HG03097 (cell line): ENCODE measurements at regions not wholly inside any gene's neighbourhood (a gene's known extent, or its start where the extent isn't known, plus 50 kb on each side); places are given as distances from the start of the nearest gene placed in this dataset.

ENCODE experiments used
- ATAC-seq: cut with Tn5 transposase; IDR thresholded peaks from one replicate; pipeline ENCODE4 v1.9.1; 2021; ENCODE audit not compliant: unreplicated experiment, low FRiP score

DNA sequence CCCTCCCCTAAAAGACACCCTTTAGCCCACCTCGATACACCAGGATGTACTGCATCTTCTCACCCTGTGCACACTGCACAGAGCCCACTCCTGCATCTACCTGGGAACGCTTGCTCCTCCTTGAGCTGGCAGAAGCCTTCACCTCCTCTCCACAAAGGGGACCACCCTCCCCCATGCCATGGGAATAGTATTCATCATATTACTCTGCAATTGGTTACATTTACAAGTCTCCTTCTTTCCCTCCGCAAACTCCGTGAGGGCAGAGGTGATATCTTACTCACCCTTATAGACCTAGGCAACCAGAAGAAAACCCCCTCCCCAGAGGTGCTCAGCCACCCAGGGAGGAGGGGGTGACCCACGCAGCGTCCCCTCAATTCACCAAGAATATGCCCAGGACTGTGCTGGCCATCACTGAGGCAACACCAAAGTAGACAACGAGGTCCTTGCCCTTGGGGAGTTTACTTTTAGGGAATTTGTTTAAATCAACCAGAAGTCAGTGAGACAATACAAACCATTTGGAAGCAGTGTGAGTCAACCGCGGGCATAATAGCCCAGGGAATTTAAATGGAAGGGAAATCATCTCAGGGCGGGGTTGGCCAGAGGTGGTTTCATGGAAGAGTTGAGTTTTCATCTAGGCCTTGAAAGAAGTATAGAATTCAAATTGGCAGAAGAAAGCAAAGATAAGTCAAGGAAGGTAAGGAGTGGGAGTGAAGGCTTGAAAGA lies 214.5 kb downstream of the BARX2 start:
- no peak for ATAC-seq

DNA sequence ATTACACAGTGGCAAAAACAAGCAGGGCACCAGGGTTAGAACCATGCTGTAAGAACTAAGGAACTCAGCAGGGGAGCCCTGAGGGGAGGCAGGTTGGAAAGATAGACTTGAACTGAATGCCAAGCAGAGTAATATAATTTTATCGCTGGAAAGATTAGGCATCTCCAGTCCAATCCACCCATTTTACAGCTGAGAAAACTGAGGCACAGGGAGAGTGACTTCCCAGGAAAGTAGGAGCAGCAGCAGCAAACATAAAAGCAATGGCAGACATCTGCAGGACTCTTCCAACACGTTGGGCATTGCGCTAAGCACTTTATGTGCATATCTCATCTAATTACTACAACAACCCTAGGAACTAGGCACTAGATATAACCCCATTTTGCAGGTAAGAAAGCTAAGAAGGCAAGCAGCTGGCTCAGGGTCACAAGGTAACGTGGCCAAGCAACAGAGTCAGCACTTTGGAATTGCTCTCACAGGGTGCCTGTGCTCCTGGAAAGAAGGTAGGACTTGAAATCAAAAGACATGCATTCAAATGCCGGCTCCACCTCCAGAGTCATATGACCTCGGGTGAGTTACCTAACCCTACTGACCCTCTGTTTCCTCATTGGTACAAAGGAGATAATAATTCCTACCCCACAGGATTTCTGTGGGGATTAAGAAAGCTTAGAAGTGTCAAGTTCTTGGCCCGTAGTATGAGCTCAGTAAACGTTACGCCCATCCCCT lies 215.3 kb downstream of the BARX2 start:
- ATAC-seq, result no peak

DNA sequence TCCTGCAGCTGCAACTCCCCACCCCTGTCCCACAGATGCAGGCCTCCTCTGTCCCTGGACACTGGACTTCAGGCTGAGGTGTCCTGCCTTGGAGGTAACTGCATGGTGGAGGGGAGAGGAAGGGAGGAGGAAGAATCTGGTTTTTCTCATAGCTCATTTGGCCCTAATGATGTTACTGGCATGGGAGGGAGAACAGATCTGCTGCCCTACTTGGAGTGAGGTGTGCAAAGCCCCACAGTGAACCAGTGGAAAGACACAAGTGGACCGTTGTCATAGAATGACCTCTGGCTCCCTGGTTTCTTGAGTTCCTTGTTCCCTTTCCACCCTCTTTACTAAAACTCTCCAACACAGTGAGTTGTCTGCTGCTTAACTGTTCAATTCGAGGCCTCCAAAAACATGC lies 215.9 kb downstream of the BARX2 start:
- no peak for ATAC-seq

DNA sequence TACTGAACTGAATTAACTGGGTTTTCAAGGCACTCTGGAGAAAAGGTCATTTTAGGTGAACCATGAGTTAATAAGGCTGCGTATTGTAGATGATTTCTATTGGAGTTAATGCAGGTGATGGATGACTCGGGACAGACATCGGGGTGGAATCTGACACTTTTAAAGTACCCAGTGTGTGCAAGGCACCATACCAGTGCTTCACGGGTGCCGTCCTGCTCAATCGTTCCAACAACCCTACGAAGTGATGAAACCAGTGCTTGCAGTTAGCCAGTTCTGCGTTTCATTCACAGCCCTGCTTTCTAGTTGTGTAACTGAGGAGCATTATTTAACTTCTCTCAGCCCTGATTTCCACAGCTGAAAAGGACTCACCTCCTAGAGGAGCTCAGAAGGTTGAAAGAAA lies 216.5 kb downstream of the BARX2 start:
- no peak for ATAC-seq

DNA sequence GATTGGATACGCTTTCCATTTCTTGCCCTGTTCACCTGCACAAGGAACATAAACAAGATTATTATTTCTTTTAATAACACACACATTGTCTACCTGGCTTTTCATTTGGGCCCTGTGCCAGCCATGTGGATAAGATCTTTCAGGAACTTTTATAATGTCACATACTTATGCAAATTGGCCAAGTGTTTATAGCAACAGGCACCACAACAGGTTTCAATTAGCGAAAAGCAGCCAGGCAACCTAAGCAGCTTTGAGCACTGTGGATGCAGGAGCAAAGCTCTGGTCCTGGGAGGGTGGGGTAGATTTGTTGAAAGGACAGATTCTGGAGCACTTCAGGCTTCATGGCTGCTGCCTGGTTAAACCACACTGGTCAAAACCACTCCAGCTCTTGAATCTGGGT lies 217.4 kb downstream of the BARX2 start:
- no peak for ATAC-seq

DNA sequence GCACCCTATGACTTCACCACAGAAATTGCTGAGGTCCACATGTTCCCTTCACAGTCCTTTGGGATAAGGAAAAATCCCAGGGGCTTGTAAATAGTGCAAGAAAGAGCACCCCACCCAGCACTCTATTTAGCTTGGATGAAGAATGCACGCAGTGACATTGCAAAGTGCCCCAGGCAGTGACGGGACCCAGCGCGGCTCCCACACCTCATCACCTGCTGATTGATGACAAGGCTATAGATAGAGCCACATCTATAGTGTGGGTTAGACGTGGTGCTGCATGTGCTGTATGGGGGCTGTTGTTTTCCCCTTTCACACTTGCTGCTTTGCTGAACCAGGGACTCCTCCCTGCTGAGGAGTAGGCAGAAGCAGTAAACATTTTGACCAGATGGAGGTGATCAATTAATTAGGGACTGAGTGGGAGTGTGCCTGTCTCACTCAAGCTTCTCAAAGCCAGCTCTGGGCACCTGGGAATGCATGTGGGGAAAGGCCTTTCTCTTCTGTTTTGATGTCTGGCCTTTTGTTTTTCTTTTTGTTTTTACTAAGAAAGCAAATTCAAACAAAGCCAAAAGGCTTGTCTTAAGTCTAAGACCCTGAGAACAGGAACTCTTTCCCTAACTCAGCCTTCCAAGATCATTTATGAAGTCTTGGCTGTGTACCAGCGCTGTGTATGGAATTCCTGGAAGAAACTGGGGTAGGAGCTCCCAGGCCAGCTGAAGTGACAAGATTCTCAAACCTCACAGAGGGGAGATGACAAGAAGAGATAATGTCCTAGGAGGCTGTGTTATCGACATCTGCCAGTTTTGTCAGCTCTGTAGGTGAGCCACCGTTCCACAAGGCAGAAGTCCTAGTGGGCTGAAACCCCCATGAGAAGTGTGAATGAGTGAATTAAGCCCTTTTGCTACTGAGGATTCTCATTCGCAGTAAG lies 219.7 kb downstream of the BARX2 start:
- ATAC-seq, result no peak

DNA sequence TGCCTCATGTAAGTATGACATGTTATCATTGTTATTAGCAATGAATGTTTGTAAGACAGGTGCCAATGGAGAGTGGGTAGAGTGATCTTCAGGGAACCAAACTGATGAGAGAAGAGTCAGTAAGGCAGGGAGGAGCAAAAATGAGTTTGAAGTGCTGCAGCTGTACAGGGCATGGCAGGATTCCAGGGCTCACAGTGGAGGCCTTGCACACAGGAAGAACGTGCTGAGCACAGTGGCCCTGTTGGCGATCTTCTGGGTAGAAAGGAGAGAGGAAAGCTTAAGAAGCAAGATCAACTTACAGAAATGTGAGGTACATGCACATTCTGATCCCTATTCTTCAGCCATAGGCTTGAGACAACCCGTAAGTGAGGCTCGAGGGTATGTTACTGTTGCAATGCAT lies 219.3 kb upstream of the TMEM45B start:
- ATAC-seq, result no peak

DNA sequence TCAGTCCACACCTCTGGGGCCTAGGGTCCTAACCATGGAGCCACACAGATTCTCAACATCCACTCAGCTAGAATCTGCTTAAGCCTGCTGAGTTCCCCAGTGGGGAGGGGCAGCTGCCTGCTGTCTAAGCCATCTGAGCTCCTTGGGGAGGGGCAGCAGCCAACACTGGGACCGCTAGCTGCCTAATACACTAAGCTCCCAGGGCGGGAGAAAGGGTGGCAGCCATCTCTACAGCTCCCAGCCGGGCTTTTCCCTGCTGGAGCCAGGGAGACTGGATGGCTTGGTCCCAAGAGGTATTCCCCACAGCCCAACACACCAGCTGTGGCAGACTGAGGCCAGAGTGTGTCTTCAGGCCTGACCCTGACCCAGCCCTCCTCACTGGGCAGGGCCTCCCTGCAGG lies 217.3 kb upstream of the TMEM45B start:
- ATAC-seq, result no peak

DNA sequence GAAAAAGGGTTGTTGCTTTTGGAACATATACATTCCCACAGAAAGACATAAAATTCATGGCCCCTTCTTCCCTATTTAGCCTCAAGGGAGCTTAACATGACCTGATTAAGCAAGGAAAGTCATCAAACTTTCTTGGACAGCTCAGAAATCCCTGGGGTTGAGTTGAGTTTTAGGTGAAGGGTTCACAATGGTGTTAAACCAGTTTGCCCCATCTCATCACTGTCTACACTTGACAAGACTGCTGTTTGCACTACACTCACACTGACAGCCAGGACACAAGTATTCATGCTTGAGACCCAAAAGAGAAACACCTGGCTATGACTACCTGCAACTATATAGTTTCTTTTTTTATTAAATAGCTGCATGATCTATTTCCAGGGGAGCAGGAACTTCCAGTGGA lies 209.8 kb upstream of the TMEM45B start:
- no peak for ATAC-seq

DNA sequence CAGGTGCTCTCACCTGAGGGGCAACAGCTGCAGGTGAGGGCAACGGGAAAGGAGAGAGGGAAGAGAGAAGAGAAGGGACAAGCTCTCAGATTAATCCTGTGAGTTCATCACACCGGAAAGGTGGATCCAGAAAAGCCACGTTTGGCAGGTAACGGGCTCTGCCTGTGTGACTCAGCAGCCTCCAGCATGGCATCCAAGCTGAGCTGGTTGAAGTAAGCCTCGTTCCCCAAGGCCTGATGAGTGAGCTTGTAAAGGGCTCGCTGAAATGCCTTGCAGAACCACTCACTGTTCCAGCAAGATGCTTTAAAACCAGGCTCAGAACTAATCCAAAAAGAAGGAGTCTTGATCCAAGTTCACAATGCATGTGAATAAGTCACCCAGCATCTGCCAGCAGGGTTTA lies 206.9 kb upstream of the TMEM45B start:
- no peak for ATAC-seq

DNA sequence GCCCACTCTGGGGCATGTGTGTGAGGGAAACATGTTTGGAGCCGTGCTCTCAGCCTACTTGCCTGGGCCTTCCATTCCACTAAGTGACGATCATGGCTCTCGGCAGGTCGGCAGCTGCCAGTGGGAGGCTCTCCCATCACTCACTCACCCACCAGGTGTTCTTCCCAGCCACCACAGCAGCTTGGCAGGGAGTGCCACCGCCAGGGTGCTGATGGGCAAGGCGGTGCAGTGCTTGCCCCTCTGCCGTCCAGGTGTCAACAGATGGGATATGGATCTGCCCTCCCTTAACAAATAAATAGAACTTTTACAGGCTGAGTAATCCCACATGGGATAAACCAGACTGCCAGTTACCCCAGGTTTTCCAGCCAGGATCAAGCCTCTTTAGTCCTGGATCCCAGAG lies 205.5 kb upstream of the TMEM45B start:
- ATAC-seq, result no peak

DNA sequence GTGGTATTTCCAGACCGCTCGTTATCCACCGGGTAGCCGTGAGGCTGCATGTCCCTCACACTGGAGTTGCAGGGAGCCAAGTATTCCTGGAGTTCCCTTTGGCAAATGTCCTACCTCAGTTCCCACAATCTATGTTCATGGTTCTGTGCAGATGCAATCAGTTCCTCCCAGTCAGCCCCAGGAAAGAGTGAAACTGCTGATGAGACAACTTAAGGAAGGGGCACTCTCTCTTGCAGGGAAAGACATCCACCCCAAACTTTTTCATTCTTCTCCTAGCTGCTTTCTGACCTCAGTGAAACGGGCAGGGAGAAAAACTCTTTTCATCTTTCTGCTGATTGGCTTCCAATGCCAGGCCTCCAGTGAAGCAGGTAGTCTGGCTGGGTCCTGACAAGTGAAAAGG lies 205.1 kb upstream of the TMEM45B start:
- ATAC-seq, result no peak

DNA sequence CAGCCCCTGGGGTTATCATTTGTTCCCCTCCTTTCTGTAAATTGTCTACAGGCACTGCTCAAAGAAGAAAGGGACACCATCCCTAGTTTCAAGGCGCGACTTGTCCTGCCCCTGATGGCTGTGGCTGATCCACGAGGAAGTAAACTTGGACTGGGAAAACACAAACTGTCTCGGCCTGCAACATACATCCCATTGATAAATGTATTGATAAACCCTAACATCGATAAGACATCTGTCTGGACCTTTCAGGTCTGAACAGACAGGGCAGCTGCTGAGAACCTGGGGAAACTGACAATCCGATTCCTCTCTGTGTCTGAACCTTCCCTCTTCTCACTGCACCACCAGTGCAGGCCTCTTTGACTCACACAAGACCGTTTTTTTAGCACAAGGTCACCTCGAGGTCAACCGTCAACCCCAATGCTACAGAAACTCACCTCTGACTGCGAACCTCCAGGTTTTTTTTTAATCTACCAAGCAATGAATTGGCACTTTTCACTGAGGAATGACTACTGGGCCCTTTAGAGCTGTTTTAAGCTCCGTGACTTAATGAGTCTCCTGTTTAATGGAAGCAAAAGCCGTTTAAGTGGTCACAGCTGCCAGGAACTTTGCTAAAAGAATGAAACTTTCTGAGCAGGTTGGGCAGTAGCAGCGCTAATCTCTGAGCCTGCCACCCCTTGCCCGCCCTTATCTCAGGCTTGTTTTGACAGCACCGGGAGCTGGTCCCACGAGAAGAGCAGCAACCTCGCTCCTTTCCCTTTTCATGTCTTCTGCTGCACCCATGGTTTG lies 203.8 kb upstream of the TMEM45B start:
- no peak for ATAC-seq

DNA sequence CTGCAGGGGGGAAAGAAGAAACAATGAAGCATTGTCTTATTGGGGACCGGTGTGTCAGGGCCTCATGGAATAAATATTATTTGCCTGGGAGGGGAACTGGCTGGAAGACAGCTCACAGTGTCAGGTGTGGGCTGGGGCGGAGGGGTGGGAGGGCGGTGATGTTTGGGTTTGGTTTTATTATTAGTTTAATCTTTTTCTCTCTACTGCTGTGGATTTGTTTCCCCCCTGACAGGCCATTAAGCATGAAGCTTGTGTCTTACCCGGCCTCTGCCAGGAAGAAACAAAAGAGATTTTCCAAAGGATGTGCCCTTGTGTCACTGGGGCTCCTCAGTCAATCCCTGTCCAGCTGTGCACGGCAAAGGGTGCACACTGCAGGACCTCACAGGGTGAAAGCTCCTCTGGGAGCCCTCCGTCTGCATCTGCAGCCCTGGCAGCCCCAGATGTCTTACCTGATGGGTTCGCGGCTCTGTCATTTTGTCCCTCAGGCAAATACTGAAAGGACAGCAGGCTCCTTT lies 203.1 kb upstream of the TMEM45B start:
- ATAC-seq, result no peak

DNA sequence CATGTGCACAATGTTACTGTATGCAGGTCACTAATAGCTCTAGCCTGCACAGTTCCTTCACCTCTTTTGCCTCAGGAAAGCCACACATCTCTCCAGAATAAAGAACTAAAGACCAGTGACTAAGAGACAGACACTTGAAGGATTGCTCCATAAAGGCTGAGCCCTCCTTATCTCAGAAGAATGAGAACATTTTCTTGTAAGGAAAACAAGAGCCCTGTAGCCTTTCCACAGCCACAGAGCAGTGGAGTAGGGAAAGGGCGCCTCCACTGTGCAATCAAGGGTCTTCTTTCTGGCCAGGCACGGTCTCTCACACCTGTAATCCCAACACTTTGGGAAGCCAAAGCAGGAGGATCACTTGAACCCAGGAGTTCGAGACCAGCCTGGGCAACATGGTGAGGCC lies 202.6 kb upstream of the TMEM45B start:
- no peak for ATAC-seq

DNA sequence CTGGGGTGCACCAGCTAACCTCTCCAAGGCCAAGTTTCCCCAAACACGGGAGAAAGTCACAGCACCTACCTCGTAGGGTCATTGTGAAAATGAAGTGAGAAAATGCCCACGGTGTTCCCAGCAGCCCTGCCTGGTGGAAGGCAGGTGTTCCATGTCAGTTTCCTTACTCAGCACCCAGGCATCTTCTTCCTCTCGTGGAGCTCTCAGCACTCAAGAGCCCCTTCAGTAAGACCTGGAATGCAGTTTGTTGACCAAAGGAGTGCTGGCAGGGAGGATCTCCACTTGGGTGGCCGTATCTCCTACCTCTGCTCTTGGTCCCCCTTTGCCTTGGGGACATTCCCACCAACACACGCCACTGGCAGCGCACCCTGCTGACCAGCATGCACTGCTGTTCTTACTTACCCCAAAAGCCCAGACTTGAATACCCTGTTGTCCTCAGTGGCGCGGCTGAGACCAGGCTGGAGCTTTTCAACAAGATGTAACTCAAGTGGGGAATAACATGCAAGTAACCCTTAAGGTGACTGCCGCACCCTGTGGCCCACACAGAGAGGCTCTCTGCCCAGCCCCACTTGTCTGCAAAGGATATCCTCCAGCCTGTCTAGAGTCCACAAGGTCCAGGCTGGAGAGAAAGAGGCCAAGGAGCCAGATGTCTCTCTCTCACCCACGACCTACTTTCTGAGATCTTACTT lies 201.2 kb upstream of the TMEM45B start:
- ATAC-seq, result no peak

DNA sequence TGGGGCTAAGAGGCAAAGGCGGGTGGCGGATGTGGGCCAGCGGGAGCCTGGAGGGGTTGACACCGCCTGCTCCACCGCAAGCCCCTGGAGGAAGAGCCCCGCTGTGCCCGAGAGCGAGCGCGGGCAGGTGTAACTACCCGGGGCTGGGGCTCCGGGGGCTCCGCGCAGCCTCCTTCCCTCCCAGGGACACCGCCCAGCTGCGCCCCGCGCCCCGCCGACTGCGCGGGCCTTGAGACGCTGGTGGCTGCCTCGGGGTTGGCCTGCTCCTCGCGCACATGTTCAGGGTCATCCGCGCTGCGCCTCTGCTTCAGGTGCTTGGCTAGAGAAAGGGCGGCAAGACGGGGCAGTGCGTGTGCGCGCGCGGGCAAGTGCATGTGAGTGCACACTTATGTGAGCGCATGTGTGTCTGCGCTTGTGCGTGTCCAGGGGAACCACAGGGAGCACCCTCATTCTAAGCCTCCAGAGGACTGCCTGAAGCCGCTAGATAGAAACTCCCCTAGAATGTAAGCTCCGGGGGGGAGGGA lies 197.5 kb upstream of the TMEM45B start:
- ATAC-seq, result no peak

DNA sequence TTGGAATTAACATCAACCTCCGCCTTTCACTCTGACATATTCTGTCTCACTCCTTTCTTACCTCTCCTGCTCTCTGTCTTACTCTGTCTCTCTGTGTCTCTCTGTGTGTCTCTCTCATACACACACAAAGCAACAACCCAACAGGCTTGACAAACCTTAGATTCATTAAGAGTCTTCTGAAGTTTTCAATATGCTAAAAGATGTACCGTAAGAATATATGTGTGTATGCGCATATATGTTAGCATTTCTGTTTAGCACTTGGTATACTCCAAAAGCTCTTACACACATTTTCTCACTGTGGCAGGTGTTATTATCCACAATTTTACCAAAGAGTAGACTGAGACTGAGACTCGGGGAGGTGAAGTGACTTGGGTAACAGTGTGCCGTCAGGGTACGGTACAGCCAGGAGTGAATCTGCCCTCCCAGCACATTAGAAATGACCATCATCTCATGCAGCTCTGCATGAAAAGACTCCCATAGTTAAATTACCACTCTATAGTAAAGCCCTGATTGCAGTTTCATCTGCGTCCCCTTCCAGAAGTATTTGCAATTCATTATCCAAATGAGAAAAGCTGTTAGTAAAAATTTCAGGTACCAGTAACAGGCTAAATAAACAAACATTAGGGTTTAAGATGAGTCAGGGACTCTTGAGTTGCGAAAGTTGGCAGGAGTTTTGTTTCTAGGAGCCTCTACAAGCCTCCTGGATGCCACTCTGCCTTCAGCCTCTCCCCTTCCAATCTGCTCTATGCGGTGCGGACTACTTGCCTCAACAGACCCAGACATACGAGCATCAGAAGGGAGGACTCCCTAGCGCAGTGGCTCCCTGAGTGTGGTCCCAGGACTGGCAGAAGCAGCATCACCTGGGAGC lies 195.2 kb upstream of the TMEM45B start:
- no peak for ATAC-seq

DNA sequence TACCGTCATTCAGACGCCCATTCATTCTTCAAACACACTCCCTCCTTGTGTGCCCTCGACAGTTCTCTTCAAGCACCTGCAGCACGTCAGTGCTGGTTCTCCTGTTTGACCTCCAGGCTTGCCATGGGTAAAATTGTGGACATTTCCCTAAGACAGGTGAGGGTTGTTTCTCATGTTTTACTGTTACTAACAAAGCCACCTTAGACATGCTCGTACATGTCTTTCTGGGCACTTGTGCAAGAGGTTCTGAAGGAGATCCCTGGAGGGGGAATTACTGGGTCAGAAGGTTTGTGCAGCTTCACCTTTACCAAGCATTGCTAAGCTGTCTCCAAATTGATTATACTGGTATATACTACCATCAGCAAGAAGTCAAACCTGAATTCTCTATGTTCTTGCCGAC lies 189.7 kb upstream of the TMEM45B start:
- ATAC-seq, result no peak
